HG03039 (cell line): ENCODE measurements at regions not wholly inside any gene's neighbourhood (a gene's known extent, or its start where the extent isn't known, plus 50 kb on each side); places are given as distances from the start of the nearest gene placed in this dataset.

Experiments used
- ATAC-seq: cut with Tn5 transposase; IDR thresholded peaks from one replicate; pipeline ENCODE4 v1.9.1; 2021; ENCODE audit warnings: mild to moderate bottlenecking, moderate library complexity; ENCODE audit not compliant: unreplicated experiment

DNA sequence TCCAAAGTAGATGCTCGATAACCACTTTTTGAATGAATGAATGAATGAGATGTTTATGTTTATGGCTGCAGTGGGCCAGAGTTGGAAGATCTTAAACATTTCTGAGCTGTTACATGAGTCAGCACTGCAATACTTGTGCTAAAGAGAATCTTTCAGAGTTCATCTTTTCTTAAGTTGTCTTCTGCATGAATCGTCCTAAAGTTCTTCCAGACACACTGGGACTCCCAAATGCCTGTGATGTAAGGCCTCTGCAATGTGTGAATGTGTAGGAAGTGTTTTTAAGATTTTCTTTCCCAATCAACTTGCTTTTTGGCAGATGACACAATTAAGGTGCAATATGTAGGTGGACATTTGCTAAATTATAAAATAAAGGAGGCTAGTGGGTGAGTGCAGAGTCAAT lies 50.3 kb upstream of the TRIM9 start:
- ATAC-seq = no peak

DNA sequence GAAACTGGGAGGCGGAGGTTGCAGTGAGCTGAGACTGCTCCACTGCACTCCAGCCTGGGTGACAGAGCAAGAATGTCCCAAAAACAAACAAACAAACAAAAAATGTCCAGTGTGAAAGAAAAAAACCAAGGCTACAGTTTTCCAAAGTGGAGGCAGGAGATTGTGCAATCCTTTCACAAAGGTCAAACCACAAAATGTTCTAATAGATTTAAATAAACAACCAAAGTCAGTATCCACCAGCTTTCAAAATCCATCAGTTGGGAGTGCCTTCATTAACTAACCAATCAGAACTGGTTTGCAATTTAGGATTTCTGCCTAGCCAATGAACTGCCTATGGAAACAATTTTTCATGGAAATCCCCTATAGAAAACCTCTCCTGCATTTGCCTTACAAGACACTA lies 52.3 kb upstream of the TRIM9 start:
- ATAC-seq = no peak

DNA sequence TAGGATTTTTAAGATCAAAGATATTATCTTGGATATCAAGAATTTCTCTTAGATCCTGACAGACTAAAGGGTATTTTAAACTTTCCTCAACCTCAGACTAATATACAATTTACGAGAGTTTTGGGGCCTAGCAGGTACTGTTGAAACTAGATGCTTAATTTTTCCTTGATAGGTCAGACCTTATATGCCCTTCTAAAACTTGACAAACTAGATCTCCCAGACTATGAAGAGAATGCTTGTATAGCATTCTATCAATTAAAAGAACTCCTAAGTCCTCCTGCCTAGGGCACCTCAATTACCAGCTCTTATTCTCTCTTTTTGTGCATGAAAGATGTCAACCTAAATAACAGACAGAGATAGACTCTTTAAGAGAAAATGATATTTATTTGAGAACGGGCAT lies 60.4 kb upstream of the TRIM9 start:
- no peak for ATAC-seq

DNA sequence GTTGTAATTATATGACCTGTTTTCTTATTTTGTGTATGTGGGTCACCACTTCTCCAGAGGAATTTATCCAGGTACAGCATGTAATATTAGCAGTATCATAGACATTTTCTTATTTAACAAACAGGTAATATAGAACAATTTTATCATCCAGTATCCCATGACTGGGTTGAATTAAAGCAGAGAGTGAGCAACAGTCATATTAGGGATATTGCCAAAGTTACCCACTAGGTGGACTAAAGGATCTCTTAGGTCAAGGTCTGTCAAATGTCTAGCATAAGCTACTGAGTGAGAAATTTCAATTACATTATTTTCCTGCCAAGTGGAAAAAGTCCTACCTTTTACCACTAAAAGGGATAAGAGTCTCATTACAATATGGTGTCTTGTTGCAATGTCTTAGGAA lies 62.1 kb upstream of the TRIM9 start:
- ATAC-seq = no peak

DNA sequence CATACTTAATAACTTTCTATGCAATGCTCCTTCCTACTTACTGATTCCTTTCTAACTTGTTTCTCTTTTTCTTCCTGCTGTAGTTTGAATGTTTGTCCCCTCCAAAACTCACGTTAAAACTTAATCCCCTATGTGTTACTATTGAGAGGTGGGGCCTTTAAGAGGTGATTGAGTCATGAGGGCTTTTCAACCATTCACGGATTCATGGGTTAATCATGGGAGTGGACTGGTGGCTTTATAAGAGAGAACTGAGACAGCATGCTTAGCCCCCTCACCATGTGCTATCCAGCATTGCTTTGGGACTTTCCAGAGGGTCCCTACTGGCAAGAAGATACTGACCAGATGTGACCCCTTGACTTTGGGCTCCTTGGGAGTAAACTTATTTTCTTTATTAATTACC lies 66.0 kb upstream of the TRIM9 start:
- no peak for ATAC-seq

DNA sequence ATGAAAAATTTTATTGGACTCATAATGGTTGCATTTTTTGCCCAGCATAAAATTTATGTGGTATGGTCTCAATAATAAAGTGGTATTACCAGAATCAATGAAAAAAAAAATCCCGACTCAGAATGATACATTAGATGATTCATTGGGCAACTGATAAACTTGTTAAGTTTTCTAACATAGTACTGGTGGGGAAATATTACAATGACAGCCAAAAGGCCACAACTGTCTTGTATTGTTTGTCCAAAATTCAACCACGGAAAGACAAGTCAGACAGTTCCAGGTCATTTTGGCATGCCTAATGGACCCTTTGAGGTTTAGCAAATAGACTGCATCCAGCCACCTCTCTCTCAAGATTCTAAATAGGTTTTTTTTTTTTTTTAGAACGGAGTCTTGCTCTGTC lies 70.5 kb upstream of the TRIM9 start:
- ATAC-seq = no peak

DNA sequence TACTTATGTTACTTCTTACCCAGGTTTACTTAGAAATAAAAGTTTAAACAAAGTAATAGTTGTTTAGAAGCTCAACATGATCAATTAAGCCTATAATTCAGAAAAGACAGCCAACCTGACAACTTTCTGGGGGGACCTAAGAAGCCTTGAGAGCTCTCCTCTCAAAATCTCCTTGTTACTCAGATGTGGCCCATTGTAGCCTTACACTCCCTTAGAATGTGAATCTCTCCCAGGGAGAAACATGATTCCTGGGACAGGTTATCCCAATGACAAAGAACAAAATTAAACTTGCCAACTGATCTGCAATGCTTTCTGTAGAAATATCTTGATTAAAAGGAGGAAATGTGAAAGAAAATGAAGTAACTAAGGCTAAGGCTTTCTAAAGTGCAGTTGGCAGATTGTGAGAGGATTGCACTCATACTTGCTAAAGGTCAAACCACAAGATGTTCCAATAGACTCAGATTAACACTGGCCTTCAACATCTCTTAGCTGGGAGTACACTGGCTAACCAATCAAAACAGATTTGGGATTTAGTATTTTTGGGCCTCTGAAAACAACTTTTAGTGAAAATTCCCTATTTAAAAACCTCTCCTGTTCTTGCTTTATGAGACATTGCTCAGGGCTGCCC lies 72.3 kb upstream of the TMX1 start:
- ATAC-seq = no peak

DNA sequence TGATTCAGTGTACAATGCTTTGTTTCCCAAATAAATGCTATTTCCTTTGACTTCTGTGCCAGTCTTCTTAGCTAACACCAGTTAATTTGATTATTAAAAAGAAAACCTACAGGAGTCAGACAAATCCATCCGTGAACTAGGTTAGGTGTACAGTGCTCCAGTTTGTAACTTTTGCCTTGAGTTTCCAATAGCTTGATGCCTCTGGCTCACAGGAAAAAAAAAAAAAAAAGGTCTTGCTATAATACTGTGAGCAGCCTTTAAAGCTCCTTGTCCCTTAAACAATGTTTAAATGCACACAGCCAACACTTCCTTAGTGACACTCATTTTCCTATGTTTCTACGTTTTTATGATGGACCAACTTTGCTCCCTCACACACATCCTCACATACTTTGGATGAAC lies 71.8 kb upstream of the TMX1 start:
- no peak for ATAC-seq

DNA sequence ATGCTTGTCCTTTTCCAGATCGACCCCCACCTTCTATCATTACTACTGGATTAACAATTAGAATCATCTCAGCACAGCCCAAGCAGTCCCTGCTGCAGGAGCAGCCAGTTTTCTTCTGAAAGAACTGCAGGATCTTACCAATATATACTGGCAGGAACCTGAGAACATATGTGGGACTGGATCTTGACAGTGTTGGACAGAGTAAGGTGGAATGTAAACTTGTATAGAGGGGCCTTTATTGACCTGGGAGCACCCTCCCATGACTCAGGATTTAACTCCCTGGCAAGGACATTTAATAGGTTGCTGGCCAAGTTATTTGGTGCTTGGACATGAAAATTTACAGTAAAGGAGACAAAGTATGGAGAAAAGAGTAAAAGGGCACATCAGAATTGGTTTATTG lies 66.2 kb upstream of the TMX1 start:
- ATAC-seq = no peak

DNA sequence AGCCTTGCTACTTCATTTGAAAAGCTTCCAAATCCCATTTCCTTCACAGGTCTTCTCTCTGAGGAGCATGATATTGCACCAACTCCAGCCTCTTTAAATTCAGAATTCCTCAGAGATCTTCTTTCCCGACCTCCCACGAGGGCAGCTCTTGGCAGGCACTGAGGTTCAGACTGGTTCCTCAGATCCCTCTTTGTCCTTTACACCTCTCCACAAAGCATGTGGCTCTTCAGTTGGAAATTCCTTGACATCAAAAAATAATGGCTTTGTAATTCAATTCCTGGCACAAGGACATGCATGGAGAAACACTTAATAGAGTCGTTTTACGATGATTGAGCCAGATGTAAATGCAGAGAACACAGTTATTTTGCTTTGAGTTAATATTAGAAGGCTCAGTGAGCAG lies 63.2 kb upstream of the TMX1 start:
- ATAC-seq = no peak

DNA sequence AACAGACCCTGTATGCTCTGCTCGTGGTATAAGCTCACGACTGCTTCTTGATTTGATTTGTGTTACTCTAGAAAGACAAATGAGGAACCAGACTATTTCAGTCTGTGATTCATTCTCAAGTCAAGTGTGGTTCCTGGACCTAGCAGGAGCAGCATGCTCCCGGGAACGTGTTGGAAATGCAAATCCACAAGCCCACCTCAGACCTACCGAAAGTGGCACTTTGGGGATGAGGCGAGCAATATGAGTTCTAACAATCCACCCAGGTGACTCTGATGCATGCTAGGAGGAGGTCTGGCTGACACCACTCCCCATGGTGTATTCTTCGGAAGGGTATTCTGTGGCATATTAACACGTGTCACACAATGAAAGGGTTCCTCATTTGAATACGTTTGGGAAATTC lies 59.5 kb upstream of the TMX1 start:
- ATAC-seq = peak; percentile 67

DNA sequence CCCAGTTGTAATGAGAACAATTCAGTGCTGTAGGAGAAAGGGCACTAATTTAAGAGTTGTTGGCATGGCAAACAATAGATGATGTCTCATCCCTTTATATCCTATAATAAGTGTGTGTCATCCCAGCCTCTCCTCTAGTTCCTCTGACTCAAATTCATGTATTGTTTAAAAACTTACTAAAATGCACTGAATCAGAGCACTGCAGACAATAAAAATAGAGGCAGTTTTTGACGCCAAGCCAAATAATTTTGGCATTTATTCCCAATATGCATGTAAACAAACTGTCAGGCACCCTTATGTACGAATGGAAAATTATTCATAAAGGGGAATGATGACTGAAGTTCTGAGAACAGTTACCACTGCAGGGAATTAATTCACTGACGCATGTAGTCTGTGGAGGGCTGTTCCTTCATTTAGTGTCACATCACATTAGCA lies 57.9 kb upstream of the TMX1 start:
- no peak for ATAC-seq

DNA sequence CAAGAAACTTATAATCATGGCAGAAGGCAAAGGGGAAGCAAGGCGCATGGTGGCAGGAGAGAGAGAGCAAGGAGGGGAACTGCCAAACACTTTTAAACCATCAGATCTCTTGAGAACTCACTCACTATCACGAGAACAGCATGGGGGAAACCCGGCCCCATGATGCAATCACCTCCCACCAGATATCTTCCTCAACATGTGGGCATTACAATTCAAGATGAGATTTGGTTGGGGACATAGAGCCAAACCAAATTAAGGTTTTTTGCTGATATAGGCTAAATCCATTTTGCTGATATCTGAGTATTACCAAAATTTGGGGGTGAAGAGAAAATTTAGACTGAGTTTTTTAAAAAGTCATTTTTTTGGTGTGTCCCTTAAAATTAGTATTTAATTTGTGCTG lies 54.9 kb upstream of the TMX1 start:
- no peak for ATAC-seq

DNA sequence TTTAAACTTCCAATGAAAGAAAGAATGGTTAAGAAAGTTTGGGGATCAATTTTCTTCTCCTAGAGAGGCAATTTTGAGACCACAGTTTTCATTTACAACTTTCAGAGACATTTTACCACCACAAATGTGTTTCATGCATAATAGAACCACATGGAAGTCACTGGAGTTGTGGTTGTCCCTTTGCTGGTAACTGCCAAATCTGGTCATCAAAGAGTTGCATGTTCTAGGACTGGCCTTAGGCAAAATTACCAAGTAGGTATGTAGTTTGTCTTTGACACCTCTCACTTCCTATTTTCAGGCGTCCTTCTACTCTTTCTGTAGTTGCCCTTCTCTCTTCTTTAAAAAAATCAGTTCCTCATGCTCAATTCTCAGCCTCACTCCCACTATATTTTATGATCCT lies 54.3 kb upstream of the TMX1 start:
- ATAC-seq = peak; percentile 81

DNA sequence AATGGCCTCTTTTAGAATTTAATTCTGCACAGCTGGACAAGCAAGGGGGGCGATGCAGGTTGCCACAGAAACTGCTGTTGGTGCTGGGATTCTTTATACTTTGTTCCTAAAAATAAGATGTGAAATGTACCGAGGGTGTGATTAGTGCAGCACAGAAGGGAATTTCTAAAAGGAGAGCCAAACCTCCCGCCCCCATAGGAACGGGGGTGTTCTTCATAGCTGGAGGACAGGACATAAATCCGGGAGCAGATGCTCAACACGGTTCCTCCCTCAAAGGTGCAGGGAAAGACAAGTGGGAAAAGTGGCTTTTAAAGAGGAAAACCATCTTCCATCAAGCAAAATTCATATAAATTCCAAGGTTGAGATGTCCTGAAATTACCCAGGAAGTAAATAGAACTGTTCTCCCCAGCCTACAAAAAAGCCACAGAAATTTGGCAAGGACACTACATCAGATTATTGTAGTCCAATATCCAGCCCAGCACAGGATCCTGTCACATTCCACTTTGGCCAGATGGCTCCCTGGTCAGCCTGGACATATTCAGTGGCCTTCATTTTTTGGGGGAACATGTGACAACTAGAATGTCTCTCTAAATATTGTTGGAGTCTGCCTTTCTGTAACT lies 51.4 kb upstream of the TMX1 start:
- no peak for ATAC-seq

DNA sequence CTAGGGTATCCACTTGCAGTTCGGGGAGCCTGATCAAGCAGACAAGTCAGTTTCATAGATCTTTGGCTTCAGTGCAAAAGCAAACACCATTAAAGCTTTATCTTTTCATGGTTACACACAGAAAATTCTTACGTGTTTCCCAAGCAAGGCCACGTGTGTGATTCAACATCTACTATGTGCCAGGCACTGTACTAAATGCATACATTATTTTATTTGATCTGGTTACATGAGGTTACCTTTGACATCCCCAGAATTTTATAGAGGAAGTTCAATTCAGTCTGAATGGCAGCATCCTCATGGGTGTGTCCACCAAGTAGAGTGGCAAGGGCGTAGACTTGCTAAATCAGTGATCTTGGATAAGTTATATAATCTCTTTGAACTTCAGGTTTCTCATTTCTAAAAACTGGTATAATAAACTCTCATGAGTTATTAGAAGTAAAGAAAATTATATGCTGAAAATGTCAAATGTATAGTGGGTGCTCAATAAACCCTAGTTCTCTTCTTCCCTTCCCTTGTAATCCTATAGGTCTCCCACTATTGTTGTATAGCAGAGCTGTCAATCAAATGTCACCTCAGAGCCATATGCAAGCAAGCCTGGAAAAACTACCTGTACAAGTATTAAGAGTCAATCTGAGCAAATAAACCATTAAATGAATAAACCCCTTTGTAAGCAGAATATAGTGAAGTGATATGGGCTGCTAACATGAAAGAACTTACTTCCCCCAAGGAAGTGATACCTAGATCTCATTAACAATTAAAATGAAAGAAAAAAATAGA lies 50.3 kb upstream of the TMX1 start:
- no peak for ATAC-seq
